Peyer's patch (tissue), 4 donors: ENCODE measurements at regions not wholly inside any gene's neighbourhood (a gene's known extent, or its start where the extent isn't known, plus 50 kb on each side); places are given as distances from the start of the nearest gene placed in this dataset.

Experiments used
- DNase-seq, 3 donors: peaks; one replicate each; pipeline ENCODE4 v3.0.0-alpha.2; 2017 to 2019
- H3K27ac ChIP-seq, 4 donors: fragments of 200-600 bp; sonication (generic); one replicate each; pipeline ENCODE4 v1.5.1; 2016 to 2019
- H3K27me3 ChIP-seq, 2 donors: fragments of 200-600 bp; sonication (generic); one replicate each; pipeline ENCODE4 v1.5.1; 2019
- H3K36me3 ChIP-seq, 3 donors: fragments of 200-600 bp; sonication (generic); one replicate each; pipeline ENCODE4 v1.5.1; 2016 to 2019
- H3K4me1 ChIP-seq, 4 donors: fragments of 200-600 bp; sonication (generic); one replicate each; pipeline ENCODE4 v1.5.1; 2016 to 2019
- H3K4me3 ChIP-seq, 4 donors: fragments of 200-600 bp; sonication (generic); 1 replicate in 3 of 4; 2 replicates in 1 of 4; pipeline ENCODE4 v1.5.1; 2016 to 2019; ENCODE audit warnings: mild to moderate bottlenecking in 1 of 4
- H3K9me3 ChIP-seq, 4 donors: fragments of 200-600 bp; sonication (generic); one replicate each; pipeline ENCODE4 v1.5.1; 2016 to 2019; ENCODE audit warnings: mild to moderate bottlenecking in 1 of 4
- POLR2A ChIP-seq, 2 donors: fragments of 450-650 bp; IDR thresholded peaks; one replicate each; pipeline ENCODE4 v1.5.1; 2017; ENCODE audit warnings: antibody characterized with exemption in 2 of 2, mild to moderate bottlenecking in 2 of 2, moderate library complexity in 2 of 2
- TF ChIP-seq, protein P1 (sequence below), 6 experiments: fragments of 450-650 bp in 4 of 6; fragments of 200-600 bp in 2 of 6; sonication (generic) in 1 of 6; IDR thresholded peaks; one replicate each; pipeline ENCODE4 v1.5.1; 2017 to 2019; ENCODE audit warnings: antibody characterized with exemption in 6 of 6, mild to moderate bottlenecking in 3 of 6, moderate library complexity in 1 of 6

DNA sequence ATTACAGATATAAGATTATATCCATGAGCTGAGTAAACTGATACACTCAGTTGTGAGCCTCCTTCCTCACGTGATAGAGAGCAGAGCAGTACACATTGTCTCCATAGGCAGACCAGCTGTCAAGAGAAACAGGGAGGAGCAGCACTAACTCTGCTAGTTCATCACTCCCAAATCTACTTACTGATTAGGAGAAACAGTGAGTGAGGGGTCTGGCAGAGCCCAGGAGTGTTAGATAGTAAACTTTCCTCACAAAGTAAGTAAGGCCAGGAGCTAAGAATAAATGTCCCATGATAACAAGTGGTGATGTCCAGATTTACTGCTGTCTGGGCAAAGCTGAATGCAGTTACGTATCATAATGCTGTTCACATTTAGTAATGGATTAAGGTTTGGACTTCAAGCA is 168.6 kb upstream of the KCNK2 start:
- H3K27ac ChIP-seq, result no peak overlapping the region
- H3K4me3 ChIP-seq, result no peak overlapping the region
- H3K4me1 ChIP-seq, result no peaks in the 10 kb centered on the region
- H3K27me3 ChIP-seq, result no peaks in the 10 kb centered on the region
- TF ChIP-seq, protein P1, sequence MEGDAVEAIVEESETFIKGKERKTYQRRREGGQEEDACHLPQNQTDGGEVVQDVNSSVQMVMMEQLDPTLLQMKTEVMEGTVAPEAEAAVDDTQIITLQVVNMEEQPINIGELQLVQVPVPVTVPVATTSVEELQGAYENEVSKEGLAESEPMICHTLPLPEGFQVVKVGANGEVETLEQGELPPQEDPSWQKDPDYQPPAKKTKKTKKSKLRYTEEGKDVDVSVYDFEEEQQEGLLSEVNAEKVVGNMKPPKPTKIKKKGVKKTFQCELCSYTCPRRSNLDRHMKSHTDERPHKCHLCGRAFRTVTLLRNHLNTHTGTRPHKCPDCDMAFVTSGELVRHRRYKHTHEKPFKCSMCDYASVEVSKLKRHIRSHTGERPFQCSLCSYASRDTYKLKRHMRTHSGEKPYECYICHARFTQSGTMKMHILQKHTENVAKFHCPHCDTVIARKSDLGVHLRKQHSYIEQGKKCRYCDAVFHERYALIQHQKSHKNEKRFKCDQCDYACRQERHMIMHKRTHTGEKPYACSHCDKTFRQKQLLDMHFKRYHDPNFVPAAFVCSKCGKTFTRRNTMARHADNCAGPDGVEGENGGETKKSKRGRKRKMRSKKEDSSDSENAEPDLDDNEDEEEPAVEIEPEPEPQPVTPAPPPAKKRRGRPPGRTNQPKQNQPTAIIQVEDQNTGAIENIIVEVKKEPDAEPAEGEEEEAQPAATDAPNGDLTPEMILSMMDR (IDR thresholded peaks at IDR 0.05), result no peak
- no peak for TF ChIP-seq POLR2A (IDR thresholded peaks at IDR 0.05)
- H3K36me3 ChIP-seq, result no peaks in the 10 kb centered on the region
- H3K9me3 ChIP-seq, result no peaks in the 10 kb centered on the region
- no peak for DNase-seq

DNA sequence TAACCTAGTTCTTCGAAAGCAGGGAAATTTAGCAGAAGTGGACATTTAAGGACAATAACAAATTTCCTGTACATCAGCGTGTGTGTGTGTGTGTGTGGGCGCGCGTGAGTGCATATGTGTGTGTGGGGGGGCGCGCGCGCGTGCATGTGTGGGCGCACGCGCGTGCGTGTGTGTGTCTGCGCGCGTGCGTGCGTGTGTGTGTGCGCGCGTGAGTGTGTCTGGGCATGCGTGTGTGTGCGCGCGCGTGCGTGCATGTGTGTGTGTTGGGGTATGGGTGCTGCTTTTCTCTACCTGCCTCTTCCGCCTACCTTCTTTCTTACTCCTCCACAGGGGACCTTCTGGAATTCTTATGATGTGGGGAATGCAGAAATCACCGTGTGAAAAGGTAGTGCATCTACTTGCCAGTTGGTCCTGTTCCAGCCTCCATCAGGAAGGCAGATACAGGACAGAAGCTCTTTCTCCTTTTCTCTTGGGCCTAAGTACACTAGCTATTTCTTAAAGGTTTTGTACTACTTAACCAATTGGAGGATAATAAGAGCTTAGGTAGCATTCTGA is 165.4 kb upstream of the KCNK2 start:
- Histone ChIP-seq H3K27me3 (no peaks in the 10 kb centered on the region), H3K27ac (no peak overlapping the region), H3K9me3 (no peaks in the 10 kb centered on the region), H3K36me3 (no peaks in the 10 kb centered on the region), H3K4me3 (no peak overlapping the region), H3K4me1 (no peaks in the 10 kb centered on the region)
- TF ChIP-seq, protein P1 (IDR thresholded peaks at IDR 0.05), result no peak
- TF ChIP-seq POLR2A (IDR thresholded peaks at IDR 0.05), result no peak
- no peak for DNase-seq

DNA sequence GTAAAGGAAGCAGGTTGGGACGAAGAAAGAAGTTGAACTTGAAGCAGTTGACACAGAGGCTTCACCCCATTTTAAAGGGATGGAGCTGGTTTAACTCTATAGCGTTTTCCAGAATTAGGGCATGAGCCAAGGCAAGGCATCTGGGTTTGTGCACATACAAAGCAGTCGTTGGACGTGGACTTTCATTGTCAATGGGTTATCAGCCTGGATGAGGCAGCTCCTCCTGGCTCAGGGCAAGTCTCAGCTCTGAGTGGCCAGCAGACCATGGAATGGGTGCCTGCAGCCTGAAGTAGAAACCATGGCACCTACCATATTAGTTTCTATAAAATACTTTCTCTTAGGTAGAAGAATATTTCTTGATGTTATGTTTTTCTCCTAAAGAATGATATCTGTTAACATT is 163.8 kb upstream of the KCNK2 start:
- Histone ChIP-seq H3K36me3 (no peaks in the 10 kb centered on the region), H3K27ac (no peak overlapping the region), H3K9me3 (no peaks in the 10 kb centered on the region), H3K27me3 (no peaks in the 10 kb centered on the region), H3K4me3 (no peak overlapping the region), H3K4me1 (no peaks in the 10 kb centered on the region)
- TF ChIP-seq, protein P1 (IDR thresholded peaks at IDR 0.05), result no peak
- TF ChIP-seq POLR2A (IDR thresholded peaks at IDR 0.05), result no peak
- DNase-seq, result no peak

DNA sequence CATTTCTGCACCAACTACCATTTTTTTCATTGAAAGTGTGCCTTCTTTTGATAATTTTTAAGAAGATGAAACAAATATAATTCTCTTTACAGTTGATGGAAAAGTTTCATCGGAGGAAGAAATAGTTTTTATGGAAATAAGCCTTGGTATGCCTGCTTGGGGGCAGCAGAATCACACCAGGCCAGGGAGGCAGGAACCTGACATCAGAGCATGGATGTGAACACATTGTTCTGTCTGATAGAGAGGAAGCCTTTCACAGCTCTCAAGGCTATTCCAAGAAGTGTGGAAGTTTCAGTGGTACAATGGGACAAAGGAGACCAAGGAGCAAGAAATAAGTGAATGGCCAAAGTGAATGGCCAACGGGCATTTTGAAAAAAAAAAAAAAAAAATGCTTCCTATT is 162.2 kb upstream of the KCNK2 start:
- H3K27me3 ChIP-seq, result no peaks in the 10 kb centered on the region
- H3K27ac ChIP-seq, result no peak overlapping the region
- no peak for TF ChIP-seq POLR2A (IDR thresholded peaks at IDR 0.05)
- TF ChIP-seq, protein P1 (IDR thresholded peaks at IDR 0.05), result no peak
- DNase-seq, result no peak
- H3K4me1 ChIP-seq, result no peaks in the 10 kb centered on the region
- no peaks in the 10 kb centered on the region for H3K36me3 ChIP-seq
- H3K9me3 ChIP-seq, result no peaks in the 10 kb centered on the region
- no peak overlapping the region for H3K4me3 ChIP-seq

DNA sequence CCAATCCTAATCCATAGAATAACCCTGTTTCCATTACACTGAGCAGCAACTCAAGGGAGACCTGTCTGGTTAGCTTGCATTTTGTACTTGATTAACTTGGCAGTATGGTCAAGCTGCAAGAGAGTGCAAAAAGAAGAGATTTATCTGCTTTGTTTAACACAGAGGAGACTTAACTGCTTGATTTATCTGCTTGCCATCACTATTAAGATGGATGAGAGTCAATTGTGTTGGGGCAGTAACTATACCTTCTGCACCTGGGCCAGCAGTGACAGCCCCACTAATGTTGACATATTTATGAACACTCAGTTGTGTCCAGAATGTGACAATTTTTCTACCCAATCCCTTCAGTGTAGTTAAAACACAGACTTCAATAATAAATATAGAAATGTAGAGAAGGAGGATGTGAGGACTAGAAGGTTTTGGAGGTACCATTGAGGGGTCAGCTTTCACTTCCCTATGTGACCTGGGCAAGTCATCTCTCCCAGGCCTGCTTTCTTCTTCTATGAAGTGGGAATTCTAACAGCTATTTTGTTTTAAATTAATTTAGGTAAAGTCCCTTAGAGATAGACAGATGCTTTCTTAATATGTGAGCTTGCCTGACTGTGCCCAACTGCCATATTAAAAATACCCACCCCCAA is 159.1 kb upstream of the KCNK2 start:
- TF ChIP-seq, protein P1 (IDR thresholded peaks at IDR 0.05), result no peak
- TF ChIP-seq POLR2A (IDR thresholded peaks at IDR 0.05), result no peak
- DNase-seq, result no peak
- H3K36me3 ChIP-seq, result no peaks in the 10 kb centered on the region
- no peaks in the 10 kb centered on the region for H3K4me1 ChIP-seq
- H3K27me3 ChIP-seq, result no peaks in the 10 kb centered on the region
- no peak overlapping the region for H3K4me3 ChIP-seq
- no peaks in the 10 kb centered on the region for H3K9me3 ChIP-seq
- no peak overlapping the region for H3K27ac ChIP-seq
